Esophagus squamous epithelium (tissue), 5 donors: ENCODE measurements at regions not wholly inside any gene's neighbourhood (a gene's known extent, or its start where the extent isn't known, plus 50 kb on each side); places are given as distances from the start of the nearest gene placed in this dataset.

Experiments
- DNase-seq: peaks from one replicate; lab custom pipeline; 2025; lab: John Stamatoyannopoulos, UW
- H3K27ac ChIP-seq, 4 donors: fragments of 200-600 bp; sonication (generic); one replicate each; pipeline ENCODE4 v1.5.1; 2016 to 2019; ENCODE audit warnings: mild to moderate bottlenecking in 1 of 4
- H3K27me3 ChIP-seq, 4 donors: fragments of 200-600 bp; sonication (generic); 1 replicate in 3 of 4; 2 replicates in 1 of 4; pipeline versions ENCODE4 v1.5.1 to v1.6.0; 2017 to 2021; ENCODE audit warnings: antibody characterized with exemption in 1 of 4
- H3K36me3 ChIP-seq, 3 donors: fragments of 200-600 bp; sonication (generic); one replicate each; pipeline ENCODE4 v1.5.1; 2016 to 2019
- H3K4me1 ChIP-seq, 3 donors: fragments of 200-600 bp; sonication (generic); one replicate each; pipeline ENCODE4 v1.5.1; 2017 to 2019
- H3K4me3 ChIP-seq, 4 donors: fragments of 200-600 bp; sonication (generic); 1 replicate in 3 of 4; 2 replicates in 1 of 4; pipeline ENCODE4 v1.5.1; 2016 to 2019; ENCODE audit warnings: mild to moderate bottlenecking in 2 of 4, moderate library complexity in 1 of 4
- H3K9me3 ChIP-seq, 3 donors: fragments of 200-600 bp; sonication (generic); one replicate each; pipeline ENCODE4 v1.5.1; 2016 to 2019
- POLR2A ChIP-seq, 4 donors: fragments of 450-650 bp; IDR thresholded peaks; one replicate each; pipeline ENCODE4 v1.6.1; 2017; ENCODE audit warnings: antibody characterized with exemption in 4 of 4, mild to moderate bottlenecking in 4 of 4, moderate library complexity in 3 of 4
- WGBS, 2 donors: methylation state at CpG; one replicate each; pipeline ENCODE4 v1.1.5; 2018; 5-methylcytosine and 5-hydroxymethylcytosine counted together
- intact Hi-C: fragments of 100-400 bp; cut with DNase I; formaldehyde crosslinking; loops from one replicate; pipeline ENCODE4 v1.15.0; 2022
- TF ChIP-seq, protein P1 (sequence below), 6 experiments: fragments of 450-650 bp in 4 of 6; fragments of 200-600 bp in 2 of 6; sonication (generic) in 2 of 6; IDR thresholded peaks; one replicate each; pipeline ENCODE4 v1.5.1; 2016 to 2019; ENCODE audit warnings: antibody characterized with exemption in 6 of 6, mild to moderate bottlenecking in 4 of 6, moderate library complexity in 4 of 6
- donor health status: DM: yes; HTN: yes; CAD: no.

DNA sequence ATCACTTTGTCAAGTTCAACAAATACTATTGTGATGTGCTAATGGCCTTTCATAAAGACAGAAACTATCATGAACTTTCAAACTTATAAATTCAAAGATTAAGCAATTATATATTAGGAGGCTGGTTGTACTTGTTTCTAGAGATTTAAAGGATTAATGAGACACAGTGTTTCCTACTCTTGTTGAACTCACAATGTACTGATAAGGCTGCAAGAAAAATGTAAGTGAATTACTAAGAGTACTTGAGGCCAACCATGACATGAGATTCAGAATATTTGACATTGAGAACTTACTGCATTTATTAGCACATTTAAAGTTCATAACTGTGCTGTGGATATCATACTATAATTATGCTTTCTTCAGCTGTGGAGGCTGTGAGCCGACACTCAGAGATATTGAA is 1210.5 kb upstream of the SORCS1 start:
- Histone ChIP-seq H3K9me3 (no peaks in the 10 kb centered on the region), H3K36me3 (no peaks in the 10 kb centered on the region), H3K4me3 (no peak overlapping the region), H3K27ac (no peak overlapping the region), H3K27me3 (no peaks in the 10 kb centered on the region), H3K4me1 (no peaks in the 10 kb centered on the region)
- no peak for DNase-seq
- TF ChIP-seq POLR2A (IDR thresholded peaks at IDR 0.05): no peak
- TF ChIP-seq, protein P1, sequence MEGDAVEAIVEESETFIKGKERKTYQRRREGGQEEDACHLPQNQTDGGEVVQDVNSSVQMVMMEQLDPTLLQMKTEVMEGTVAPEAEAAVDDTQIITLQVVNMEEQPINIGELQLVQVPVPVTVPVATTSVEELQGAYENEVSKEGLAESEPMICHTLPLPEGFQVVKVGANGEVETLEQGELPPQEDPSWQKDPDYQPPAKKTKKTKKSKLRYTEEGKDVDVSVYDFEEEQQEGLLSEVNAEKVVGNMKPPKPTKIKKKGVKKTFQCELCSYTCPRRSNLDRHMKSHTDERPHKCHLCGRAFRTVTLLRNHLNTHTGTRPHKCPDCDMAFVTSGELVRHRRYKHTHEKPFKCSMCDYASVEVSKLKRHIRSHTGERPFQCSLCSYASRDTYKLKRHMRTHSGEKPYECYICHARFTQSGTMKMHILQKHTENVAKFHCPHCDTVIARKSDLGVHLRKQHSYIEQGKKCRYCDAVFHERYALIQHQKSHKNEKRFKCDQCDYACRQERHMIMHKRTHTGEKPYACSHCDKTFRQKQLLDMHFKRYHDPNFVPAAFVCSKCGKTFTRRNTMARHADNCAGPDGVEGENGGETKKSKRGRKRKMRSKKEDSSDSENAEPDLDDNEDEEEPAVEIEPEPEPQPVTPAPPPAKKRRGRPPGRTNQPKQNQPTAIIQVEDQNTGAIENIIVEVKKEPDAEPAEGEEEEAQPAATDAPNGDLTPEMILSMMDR (IDR thresholded peaks at IDR 0.05): no peak
- WGBS, 2 donors: 87 to 91% methylated on average over 1 of the region's 1 CpG
- intact Hi-C loops: no loop called here

DNA sequence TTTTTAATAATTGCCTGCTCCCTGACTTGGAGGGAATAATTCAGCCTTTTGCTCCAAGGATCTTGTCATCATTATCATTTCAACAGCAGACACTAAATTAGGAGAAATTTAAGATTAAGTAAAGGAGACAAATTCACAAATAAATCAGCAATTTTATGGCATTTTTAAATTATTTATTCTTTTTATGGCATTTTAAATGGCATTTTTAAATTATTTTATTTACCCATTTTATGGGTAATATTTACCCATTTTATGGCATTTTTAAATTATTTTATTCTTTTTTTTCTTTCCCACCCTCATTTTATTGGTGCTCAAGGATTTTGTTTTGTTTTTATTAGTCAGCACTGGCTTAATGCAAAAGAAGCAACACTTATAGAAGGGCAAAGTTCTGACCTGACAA is 1201.0 kb upstream of the SORCS1 start:
- TF ChIP-seq, protein P1 (IDR thresholded peaks at IDR 0.05): no peak
- TF ChIP-seq POLR2A (IDR thresholded peaks at IDR 0.05): no peak
- no peak for DNase-seq
- H3K4me1 ChIP-seq: no peaks in the 10 kb centered on the region

DNA sequence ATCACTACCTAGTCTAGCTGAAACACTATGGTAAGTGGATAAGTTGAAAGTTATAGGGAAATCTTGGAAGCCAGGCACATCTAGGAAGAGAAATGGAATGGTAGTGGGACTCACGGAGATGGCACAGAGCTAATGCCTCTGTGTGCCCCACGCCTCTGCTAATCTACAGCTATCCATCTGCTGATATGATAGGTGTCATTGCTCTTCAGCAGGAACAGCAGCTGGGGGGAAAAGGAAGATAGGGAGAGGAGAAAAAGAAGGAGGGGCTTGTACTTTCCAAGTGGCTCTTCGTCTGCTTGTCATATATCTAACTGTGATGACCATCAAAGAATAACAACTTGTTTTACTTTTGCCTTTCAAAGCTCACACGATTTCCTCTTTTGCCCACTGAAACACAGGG is 1199.1 kb upstream of the SORCS1 start:
- H3K36me3 ChIP-seq: no peaks in the 10 kb centered on the region
- TF ChIP-seq, protein P1 (IDR thresholded peaks at IDR 0.05): no peak
- TF ChIP-seq POLR2A (IDR thresholded peaks at IDR 0.05): no peak
- H3K4me3 ChIP-seq: no peak overlapping the region
- no peaks in the 10 kb centered on the region for H3K4me1 ChIP-seq
- WGBS, 2 donors: 52 to 70% methylated on average over 4 of the region's 4 CpGs
- H3K27ac ChIP-seq: no peak overlapping the region
- H3K9me3 ChIP-seq: no peaks in the 10 kb centered on the region
- H3K27me3 ChIP-seq: no peaks in the 10 kb centered on the region
- DNase-seq: no peak
- intact Hi-C loops: no loop called here

More for the DNA sequence above, 1201.0 kb upstream of the SORCS1 start:
- intact Hi-C loops: no loop called here
- Histone ChIP-seq H3K27ac (no peak overlapping the region), H3K36me3 (no peaks in the 10 kb centered on the region), H3K27me3 (no peaks in the 10 kb centered on the region), H3K4me3 (no peak overlapping the region), H3K9me3 (no peaks in the 10 kb centered on the region)

DNA sequence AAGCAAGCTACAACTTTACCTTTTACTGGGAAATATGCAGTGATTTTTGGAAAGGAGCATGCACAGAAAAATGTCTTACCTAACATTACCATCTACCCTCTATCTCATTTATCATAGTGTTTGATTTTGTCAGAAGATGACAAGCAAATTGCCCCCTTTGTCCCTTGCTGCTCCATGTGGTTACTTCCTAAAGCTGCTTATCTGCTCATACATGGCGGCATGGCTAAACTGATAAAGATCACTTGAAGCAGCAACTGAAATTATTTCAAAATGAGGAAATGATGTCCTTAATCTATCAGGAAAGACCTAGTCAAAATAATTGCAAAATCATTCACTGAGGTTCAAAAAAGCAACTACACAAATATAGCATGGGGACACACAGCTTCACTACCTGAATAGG is 1198.5 kb upstream of the SORCS1 start:
- intact Hi-C loops: no loop called here
- no peak for DNase-seq
- Histone ChIP-seq H3K27ac (no peak overlapping the region), H3K9me3 (no peaks in the 10 kb centered on the region), H3K4me3 (no peak overlapping the region), H3K4me1 (no peaks in the 10 kb centered on the region), H3K27me3 (no peaks in the 10 kb centered on the region), H3K36me3 (no peaks in the 10 kb centered on the region)
- TF ChIP-seq, protein P1 (IDR thresholded peaks at IDR 0.05): no peak
- no peak for TF ChIP-seq POLR2A (IDR thresholded peaks at IDR 0.05)
- WGBS, 2 donors: 82% methylated on average over 1 of the region's 1 CpG; no CpG with 5 or more reads in 1 of the 2 donors

DNA sequence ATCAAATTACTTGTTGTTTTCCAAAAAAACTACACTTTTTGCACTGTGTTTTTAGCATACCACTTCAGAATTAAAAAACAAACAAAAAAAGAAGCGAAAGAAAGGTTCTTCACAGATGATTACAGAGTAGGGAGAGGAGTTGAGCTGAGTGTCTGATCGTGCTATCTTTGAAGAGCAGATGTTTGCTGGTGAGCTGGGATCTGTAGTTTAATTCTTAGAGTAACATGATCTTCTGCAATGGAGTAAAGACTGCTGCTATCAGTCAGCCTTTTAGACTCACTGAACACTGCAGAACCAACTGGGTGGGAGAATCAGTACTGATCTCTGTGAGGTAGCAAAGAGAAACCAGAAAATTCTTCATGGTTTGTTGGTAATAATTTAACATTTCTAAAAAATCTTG is 1197.8 kb upstream of the SORCS1 start:
- no peaks in the 10 kb centered on the region for H3K36me3 ChIP-seq
- no peak overlapping the region for H3K27ac ChIP-seq
- 59 to 75% methylated on average over 2 of the region's 2 CpGs for WGBS, 2 donors
- H3K9me3 ChIP-seq: no peaks in the 10 kb centered on the region
- TF ChIP-seq, protein P1 (IDR thresholded peaks at IDR 0.05): no peak
- no peak for TF ChIP-seq POLR2A (IDR thresholded peaks at IDR 0.05)
- intact Hi-C loops: no loop called here
- no peaks in the 10 kb centered on the region for H3K4me1 ChIP-seq
- H3K4me3 ChIP-seq: no peak overlapping the region
- H3K27me3 ChIP-seq: no peaks in the 10 kb centered on the region
- no peak for DNase-seq
